Panc1 (cell line): ENCODE measurements at regions not wholly inside any gene's neighbourhood (a gene's known extent, or its start where the extent isn't known, plus 50 kb on each side); places are given as distances from the start of the nearest gene placed in this dataset.

ENCODE experiments used
- ATAC-seq: fragments of 200-7000 bp; cut with Tn5 transposase; 2 replicates; pipeline ENCODE4 v1.9.1; 2020; ENCODE audit warnings: mild to moderate bottlenecking, moderate library complexity
- BruUV-seq: library from RNA; stranded (reverse); fragments of 400-500 nt; replicated peaks from 2 replicates; lab custom pipeline; 2021; lab: Mats Ljungman, UMichigan
- CTCF ChIA-PET: fragments of 300-600 bp; sonication (Branson Sonifier 250); formaldehyde crosslinking; loops from one replicate; lab custom pipeline; 2022; ENCODE audit warnings: antibody characterized with exemption; lab: Charles Lee
- POLR2A ChIA-PET: fragments of 300-600 bp; sonication (Branson Sonifier 250); formaldehyde crosslinking; loops from one replicate; lab custom pipeline; 2022; ENCODE audit warnings: antibody characterized with exemption; lab: Charles Lee
- DNase-seq: peaks from one replicate; pipeline ENCODE4 v3.0.0-alpha.2; 2010; ENCODE audit warnings: low read depth, low spot score
- H3K27ac ChIP-seq: 2 replicates; pipeline ENCODE4 v1.5.1; 2011; ENCODE audit warnings: mild to moderate bottlenecking, low read length, inconsistent platforms
- H3K27me3 ChIP-seq: fragments of 200-500 bp; sonication (Bioruptor generic); 2 replicates; pipeline ENCODE4 v1.6.0; 2014; ENCODE audit warnings: low read length, inconsistent platforms; ENCODE audit not compliant: control insufficient read depth, insufficient read depth
- H3K36me3 ChIP-seq: fragments of 200-500 bp; sonication (Bioruptor generic); 2 replicates; pipeline ENCODE4 v1.5.1; 2014; ENCODE audit warnings: inconsistent platforms, mild to moderate bottlenecking, low read length, moderate library complexity; ENCODE audit not compliant: control insufficient read depth, insufficient read depth
- H3K4me1 ChIP-seq: 2 replicates; pipeline ENCODE4 v1.5.1; 2011; ENCODE audit warnings: inconsistent platforms, mild to moderate bottlenecking, low read length, moderate library complexity; ENCODE audit not compliant: control insufficient read depth, insufficient read depth
- H3K4me3 ChIP-seq, 2 experiments: 2 replicates each; pipeline ENCODE4 v1.5.1; 2011 to 2012; ENCODE audit warnings: low read depth in 2 of 2, low read length in 2 of 2, mild to moderate bottlenecking in 2 of 2, inconsistent platforms in 1 of 2, moderate library complexity in 1 of 2
- H3K9me3 ChIP-seq: fragments of 200-500 bp; sonication (Bioruptor generic); 2 replicates; pipeline ENCODE4 v1.5.1; 2014; ENCODE audit warnings: low read depth, mild to moderate bottlenecking, inconsistent platforms, low read length, moderate library complexity; ENCODE audit not compliant: control insufficient read depth, insufficient read depth
- CTCF ChIP-seq: fragments of 450-650 bp; IDR thresholded peaks from 2 replicates; pipeline ENCODE4 v1.5.1; 2017; ENCODE audit warnings: mild to moderate bottlenecking
- POLR2AphosphoS5 ChIP-seq: IDR thresholded peaks from 2 replicates; pipeline ENCODE4 v1.6.1; 2012; ENCODE audit warnings: mild to moderate bottlenecking, low read depth, low read length, moderate library complexity
- REST ChIP-seq, 2 experiments: IDR thresholded peaks; 2 replicates each; pipeline ENCODE4 v1.6.1; 2011 to 2012; ENCODE audit warnings: low read depth in 2 of 2, control low read depth in 1 of 2, low read length in 1 of 2, mild to moderate bottlenecking in 1 of 2, moderate library complexity in 1 of 2; ENCODE audit not compliant: insufficient read depth in 1 of 2
- SIN3A ChIP-seq: IDR thresholded peaks from 2 replicates; pipeline ENCODE4 v1.6.1; 2012; ENCODE audit warnings: low read depth, mild to moderate bottlenecking, low read length, moderate library complexity, borderline replicate concordance; ENCODE audit not compliant: insufficient read depth
- TCF7L2 ChIP-seq: IDR thresholded peaks from 2 replicates; pipeline ENCODE4 v1.6.1; 2011; ENCODE audit warnings: mild to moderate bottlenecking, low read depth, low read length, inconsistent platforms
- in situ Hi-C: cut with HindIII; loops from 2 replicates; pipeline ENCODE4 v1.10.0; 2016; ENCODE audit warnings: low sequenced_read_pairs, low pct_unique_long_range_greater_than_20kb
- intact Hi-C: fragments of 100-400 bp; cut with micrococcal nuclease; formaldehyde crosslinking; loops from one replicate; pipeline ENCODE4 v1.10.0; 2022; ENCODE audit not compliant: unreplicated experiment

- no peak overlapping the region for H3K4me3 ChIP-seq
- H3K36me3 ChIP-seq, result no peaks in the 10 kb centered on the region
- ChIA-PET CTCF (no interaction called here), POLR2A (no interaction called here)
- ATAC-seq, result no peak
- no peaks in the 10 kb centered on the region for H3K27me3 ChIP-seq
- TF ChIP-seq REST (IDR thresholded peaks at IDR 0.05; ENCODE audit: insufficient read depth in 1 of 2, low read depth in 2 of 2, low read length in 1 of 2) (no peak), POLR2AphosphoS5 (no peak), CTCF (no peak), SIN3A (no peak), TCF7L2 (no peak)
- intact Hi-C loops (no loop called here), in situ Hi-C loops (no loop called here)
- no TSS peak for BruUV-seq
- no peak for DNase-seq
- H3K9me3 ChIP-seq, result no peaks in the 10 kb centered on the region
- H3K4me1 ChIP-seq, result no peaks in the 10 kb centered on the region
- no peak overlapping the region for H3K27ac ChIP-seq
Observed at GRCh38 chr13:83536941-83537340, 345.3 kb downstream of the SLITRK1 start.

- no peak for ATAC-seq
- TF ChIP-seq CTCF (no peak), SIN3A (no peak), TCF7L2 (no peak), POLR2AphosphoS5 (no peak), REST (IDR thresholded peaks at IDR 0.05; ENCODE audit: insufficient read depth in 1 of 2, low read depth in 2 of 2, low read length in 1 of 2) (no peak)
- Histone ChIP-seq H3K36me3 (no peaks in the 10 kb centered on the region), H3K27me3 (no peaks in the 10 kb centered on the region), H3K9me3 (no peaks in the 10 kb centered on the region), H3K4me3 (no peak overlapping the region), H3K4me1 (no peaks in the 10 kb centered on the region), H3K27ac (no peak overlapping the region)
- no TSS peak for BruUV-seq
- POLR2A ChIA-PET, result no interaction called here
- in situ Hi-C loops, result no loop called here
- no peak for DNase-seq
- intact Hi-C loops, result no loop called here
- CTCF ChIA-PET, result no interaction called here
Observed at GRCh38 chr13:83536153-83536552, 346.1 kb downstream of the SLITRK1 start.
